Left renal pelvis (tissue), 4 donors: ENCODE measurements at regions not wholly inside any gene's neighbourhood (a gene's known extent, or its start where the extent isn't known, plus 50 kb on each side); places are given as distances from the start of the nearest gene placed in this dataset.
"Not testable (repeated sequence)": the region's sequence is repeated elsewhere in the genome, so short reads cannot be mapped to it uniquely, and the experiment has no call there.

Source experiments
- DNase-seq, 4 donors: peaks; one replicate each; pipeline ENCODE4 v3.0.0-alpha.2; 2013; ENCODE audit warnings: low read depth in 4 of 4, low spot score in 3 of 4

GRCh38 chr12:126040307-126040706, 975.1 kb downstream of the AACS start:
- no peak for DNase-seq

- no peak for DNase-seq
These were observed 977.1 kb downstream of the AACS start for GRCh38 chr12:126042286-126042685.

GRCh38 chr12:126049501-126049900, 984.3 kb downstream of the AACS start:
- not testable (repeated sequence) for DNase-seq

- no peak for DNase-seq
These were observed 986.4 kb downstream of the AACS start for GRCh38 chr12:126051611-126052107.

- DNase-seq = no peak
These were observed 990.3 kb downstream of the AACS start for GRCh38 chr12:126055521-126055920.

GRCh38 chr12:126061777-126062176, 996.5 kb downstream of the AACS start:
- DNase-seq = no peak

- no peak for DNase-seq
These were observed 998.8 kb downstream of the AACS start for GRCh38 chr12:126064028-126064427.

GRCh38 chr12:126067626-126068329, 1002.5 kb downstream of the AACS start:
- no peak for DNase-seq

GRCh38 chr12:126069549-126070165, 1004.4 kb downstream of the AACS start:
- DNase-seq = peak in 1 of 4 donors; percentile 40

GRCh38 chr12:126076515-126076914, 1011.3 kb downstream of the AACS start:
- no peak for DNase-seq

- DNase-seq = no peak
These were observed 1018.7 kb downstream of the AACS start for GRCh38 chr12:126083926-126084325.

- DNase-seq = no peak
These were observed 1019.2 kb downstream of the AACS start for GRCh38 chr12:126084480-126084879.

GRCh38 chr12:126086242-126086641, 1021.0 kb downstream of the AACS start:
- DNase-seq = no peak

GRCh38 chr12:126087692-126088091, 1022.5 kb downstream of the AACS start:
- DNase-seq = no peak

- DNase-seq = no peak
These were observed 1028.7 kb downstream of the AACS start for GRCh38 chr12:126093908-126094307.

GRCh38 chr12:126095748-126096510, 1030.7 kb downstream of the AACS start:
- no peak for DNase-seq

GRCh38 chr12:126106706-126107105, 1041.5 kb downstream of the AACS start:
- DNase-seq = no peak

- no peak for DNase-seq
These were observed 1042.4 kb downstream of the AACS start for GRCh38 chr12:126107659-126108058.

GRCh38 chr12:126108247-126108646, 1043.0 kb downstream of the AACS start:
- DNase-seq = no peak

- no peak for DNase-seq
These were observed 1046.9 kb downstream of the AACS start for GRCh38 chr12:126112141-126112540.

GRCh38 chr12:126112849-126113248, 1047.6 kb downstream of the AACS start:
- DNase-seq = no peak
